ENCODE measurements at regions not wholly inside any gene's neighbourhood (a gene's known extent, or its start where the extent isn't known, plus 50 kb on each side); places are given as distances from the start of the nearest gene placed in this dataset.

DNA sequence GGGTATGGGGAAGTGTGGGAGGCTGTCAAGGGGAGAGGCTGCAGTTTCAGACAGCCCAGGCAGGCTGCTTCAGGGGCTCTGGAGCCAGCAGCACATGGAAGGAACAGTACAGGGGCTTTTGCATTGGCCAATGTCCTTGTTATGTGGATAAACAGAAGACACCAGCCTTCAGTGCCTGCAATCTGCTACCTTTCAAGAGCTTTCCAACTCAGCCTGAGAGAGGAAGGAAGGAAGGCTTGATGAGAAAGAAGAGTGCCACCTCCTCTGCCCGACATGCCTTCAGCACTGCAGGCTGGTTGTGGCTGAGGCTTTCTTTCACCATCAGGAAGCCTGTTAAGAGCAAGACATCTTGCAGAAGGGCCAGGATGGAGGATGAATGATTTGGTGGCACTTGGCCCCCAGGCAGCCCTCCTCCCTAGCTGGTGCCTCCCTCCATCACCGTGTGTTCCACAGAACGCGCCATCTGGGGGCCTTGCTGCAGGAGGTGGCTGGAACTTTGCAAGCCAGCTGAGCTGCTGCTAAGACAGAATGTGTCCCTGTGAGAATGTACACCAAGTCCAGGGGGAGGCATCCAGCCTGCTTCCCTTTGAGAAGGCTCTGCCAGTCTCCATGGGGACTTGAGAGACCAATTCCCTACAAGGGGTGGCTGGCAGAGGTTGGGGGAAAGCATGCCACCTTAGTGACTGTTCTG is 372.4 kb upstream of the PROX1 start:
- TF ChIP-seq, protein P1, sequence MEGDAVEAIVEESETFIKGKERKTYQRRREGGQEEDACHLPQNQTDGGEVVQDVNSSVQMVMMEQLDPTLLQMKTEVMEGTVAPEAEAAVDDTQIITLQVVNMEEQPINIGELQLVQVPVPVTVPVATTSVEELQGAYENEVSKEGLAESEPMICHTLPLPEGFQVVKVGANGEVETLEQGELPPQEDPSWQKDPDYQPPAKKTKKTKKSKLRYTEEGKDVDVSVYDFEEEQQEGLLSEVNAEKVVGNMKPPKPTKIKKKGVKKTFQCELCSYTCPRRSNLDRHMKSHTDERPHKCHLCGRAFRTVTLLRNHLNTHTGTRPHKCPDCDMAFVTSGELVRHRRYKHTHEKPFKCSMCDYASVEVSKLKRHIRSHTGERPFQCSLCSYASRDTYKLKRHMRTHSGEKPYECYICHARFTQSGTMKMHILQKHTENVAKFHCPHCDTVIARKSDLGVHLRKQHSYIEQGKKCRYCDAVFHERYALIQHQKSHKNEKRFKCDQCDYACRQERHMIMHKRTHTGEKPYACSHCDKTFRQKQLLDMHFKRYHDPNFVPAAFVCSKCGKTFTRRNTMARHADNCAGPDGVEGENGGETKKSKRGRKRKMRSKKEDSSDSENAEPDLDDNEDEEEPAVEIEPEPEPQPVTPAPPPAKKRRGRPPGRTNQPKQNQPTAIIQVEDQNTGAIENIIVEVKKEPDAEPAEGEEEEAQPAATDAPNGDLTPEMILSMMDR (IDR thresholded peaks at IDR 0.05; ENCODE audit: insufficient read depth, low read depth, low read length) = no peak
- no peak for TF ChIP-seq EZH2 (IDR thresholded peaks at IDR 0.05; ENCODE audit: insufficient read depth, low read length)
